ENCODE measurements at regions not wholly inside any gene's neighbourhood (a gene's known extent, or its start where the extent isn't known, plus 50 kb on each side); places are given as distances from the start of the nearest gene placed in this dataset.

- TF ChIP-seq CTCF (IDR thresholded peaks at IDR 0.05; ENCODE audit: extremely low read depth in 1 of 2, insufficient read depth in 1 of 2, low read depth in 1 of 2, low read length in 2 of 2) (no peak), POLR2A (IDR thresholded peaks at IDR 0.05; ENCODE audit: low read depth, low read length) (no peak), MYC (IDR thresholded peaks at IDR 0.05; ENCODE audit: low read depth, low read length) (no peak), POLR2AphosphoS5 (IDR thresholded peaks at IDR 0.05; ENCODE audit: insufficient read depth, low read depth, low read length) (no peak), JUN (IDR thresholded peaks at IDR 0.05; ENCODE audit: borderline replicate concordance, insufficient read depth, insufficient read length, low read depth) (peak; percentile 19), MAX (IDR thresholded peaks at IDR 0.05; ENCODE audit: insufficient read depth, insufficient read length) (no peak)
These were observed 605.5 kb downstream of the HDGFL1 start for GRCh38 chr6:23174781-23175361.
